GM21390 (cell line): ENCODE measurements at regions not wholly inside any gene's neighbourhood (a gene's known extent, or its start where the extent isn't known, plus 50 kb on each side); places are given as distances from the start of the nearest gene placed in this dataset.
"Not testable (repeated sequence)": the region's sequence is repeated elsewhere in the genome, so short reads cannot be mapped to it uniquely, and the experiment has no call there.

Experiments
- ATAC-seq: cut with Tn5 transposase; IDR thresholded peaks from one replicate; pipeline ENCODE4 v1.9.1; 2021; ENCODE audit not compliant: unreplicated experiment

DNA sequence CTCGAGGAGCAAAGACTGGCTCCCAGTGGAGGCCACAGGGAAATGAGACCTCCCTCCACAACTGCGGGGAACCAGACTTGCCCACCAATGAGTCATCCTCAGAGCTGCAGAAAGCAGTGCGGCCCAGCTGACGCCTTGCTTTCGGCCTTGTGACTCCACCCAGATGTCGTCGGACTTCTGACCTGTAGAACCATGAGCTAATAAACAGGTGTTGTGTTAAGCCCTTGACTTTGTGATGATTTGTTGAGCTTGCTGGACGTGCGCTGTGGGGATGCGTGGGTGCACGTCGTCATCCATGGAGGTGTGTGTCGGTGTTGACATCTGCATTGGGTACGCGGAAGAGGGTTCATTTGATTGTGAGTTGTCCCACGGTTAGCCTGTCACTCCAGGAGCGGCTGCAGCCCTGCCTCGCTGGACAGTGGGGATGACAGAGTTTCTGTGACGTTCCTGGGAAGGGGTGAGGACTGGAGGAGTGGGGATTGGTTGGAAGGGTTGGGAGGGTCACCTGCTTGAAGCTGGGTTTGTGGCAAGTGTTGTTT, 154.1 kb downstream of the SH3BP4 start:
- ATAC-seq: no peak

DNA sequence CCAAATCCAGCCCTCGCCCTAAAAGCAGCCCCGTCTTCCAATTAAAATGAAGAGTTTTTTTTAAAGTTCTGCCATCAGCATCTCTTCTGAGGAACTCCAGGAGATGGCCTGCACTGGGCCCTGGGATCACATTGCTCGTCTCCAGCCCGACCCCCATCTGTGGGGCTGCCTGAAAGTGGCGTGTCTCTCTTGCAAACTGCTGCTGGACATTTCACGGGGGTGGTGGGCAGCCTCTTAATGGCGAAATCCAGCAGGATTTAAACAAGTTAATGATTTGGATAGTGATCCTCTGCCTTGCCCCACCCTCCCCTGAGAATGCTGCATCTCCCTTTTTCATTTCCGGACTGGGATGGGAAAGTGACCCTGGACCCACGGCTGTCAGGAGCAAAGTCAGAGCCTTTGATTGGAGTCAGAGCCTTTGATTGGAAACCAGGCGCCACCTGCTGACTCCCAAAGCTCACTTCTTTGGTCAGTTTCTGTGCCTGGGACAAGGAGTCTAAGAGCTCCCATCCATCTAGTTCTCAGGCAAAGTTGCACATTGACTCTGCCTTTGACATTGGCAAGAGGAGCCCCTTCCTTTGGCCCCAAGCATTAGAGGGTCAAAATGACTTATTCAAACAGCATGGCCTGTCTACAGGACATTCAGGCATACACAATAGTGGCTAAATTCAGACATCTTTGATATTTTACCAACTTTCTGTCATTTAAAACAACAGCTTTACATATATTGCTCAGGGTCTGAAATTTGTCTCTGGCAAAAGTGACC, 155.2 kb downstream of the SH3BP4 start:
- no peak for ATAC-seq

DNA sequence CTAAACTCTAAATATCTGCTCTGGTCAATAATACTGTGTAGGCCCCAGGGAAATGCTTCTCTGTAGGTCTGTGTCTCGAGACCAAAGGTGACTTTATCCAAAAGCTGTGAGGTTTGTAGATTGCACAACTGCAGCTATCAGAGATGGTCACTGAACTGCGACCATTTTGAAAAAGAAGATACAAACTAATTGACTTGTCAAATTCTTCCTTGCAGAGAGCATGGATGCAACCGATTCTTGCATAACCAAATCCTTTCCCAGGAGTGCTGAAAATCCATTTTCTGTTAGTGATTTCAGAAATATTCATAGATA, 155.8 kb downstream of the SH3BP4 start:
- ATAC-seq: no peak

GRCh38 chr2:235109561-235109960, 157.7 kb downstream of the SH3BP4 start:
- ATAC-seq: not testable (repeated sequence)

- no peak for ATAC-seq
These were observed 160.5 kb downstream of the SH3BP4 start for GRCh38 chr2:235112365-235112764.

DNA sequence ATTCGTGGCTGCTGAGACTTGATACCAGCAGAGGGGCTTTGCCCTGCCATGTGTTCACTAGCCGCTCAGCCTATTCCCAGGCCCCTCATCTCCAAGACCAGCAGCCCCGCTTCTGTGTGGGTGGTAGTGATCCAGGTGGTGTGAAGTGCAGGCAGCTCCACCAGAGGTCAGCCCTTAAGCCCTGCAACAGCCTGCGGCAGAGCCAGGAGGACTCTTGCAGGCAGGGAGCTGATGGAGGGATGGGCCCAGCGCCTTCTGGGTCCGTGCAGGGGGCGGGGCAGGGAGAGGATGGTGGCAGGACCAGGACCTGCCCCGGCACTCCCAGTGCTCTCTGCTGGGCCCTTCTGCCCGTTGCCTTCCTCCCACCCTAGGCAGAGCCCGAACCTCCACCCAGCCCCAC, 162.0 kb downstream of the SH3BP4 start:
- no peak for ATAC-seq

GRCh38 chr2:235114286-235114685, 162.5 kb downstream of the SH3BP4 start:
- ATAC-seq: no peak

DNA sequence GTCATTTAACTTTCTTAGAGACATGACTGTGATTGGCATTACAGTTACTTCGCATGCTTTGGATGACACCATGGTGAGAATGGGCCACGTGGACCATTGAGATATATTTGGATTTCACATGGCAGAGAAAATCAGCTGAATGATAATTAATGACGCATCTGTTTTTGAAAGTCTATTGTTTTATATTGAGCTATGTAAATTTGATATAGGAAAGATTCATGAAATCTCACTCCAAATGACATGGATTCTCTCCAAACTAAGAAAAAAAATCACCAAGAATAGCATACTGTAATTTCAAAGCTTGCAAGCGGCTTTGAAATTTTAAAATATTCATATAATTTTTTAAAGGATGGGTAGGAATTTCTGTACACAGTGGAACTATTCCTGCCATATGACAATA, 163.7 kb downstream of the SH3BP4 start:
- no peak for ATAC-seq

DNA sequence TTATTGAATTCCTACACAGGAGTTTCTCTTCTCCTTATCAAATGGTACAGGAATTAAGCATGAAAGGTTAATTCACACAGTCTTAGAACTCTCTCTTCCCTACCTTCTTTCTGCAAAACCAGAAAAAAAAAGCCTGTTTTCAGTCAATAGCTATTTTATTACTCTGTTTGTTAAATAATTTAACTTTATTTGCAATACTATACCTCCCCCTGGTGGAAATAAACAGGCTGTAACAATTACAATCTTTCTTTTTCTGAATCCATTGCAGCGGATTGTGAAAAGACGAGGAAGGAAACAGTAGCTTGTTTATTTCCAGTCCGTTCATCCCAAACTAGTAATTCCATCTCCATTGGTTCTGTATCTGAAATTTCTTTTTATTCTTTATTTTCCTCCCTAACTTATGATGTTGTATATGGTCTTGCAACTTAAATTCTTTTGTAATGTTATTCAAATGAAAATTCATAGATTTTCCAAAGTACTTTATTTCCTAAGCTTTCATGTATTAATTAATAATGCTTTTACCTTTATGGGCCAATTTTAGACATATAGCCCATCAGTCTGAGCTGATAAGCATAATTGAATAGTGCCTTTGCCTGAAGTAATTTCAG, 165.2 kb downstream of the SH3BP4 start:
- ATAC-seq: no peak

DNA sequence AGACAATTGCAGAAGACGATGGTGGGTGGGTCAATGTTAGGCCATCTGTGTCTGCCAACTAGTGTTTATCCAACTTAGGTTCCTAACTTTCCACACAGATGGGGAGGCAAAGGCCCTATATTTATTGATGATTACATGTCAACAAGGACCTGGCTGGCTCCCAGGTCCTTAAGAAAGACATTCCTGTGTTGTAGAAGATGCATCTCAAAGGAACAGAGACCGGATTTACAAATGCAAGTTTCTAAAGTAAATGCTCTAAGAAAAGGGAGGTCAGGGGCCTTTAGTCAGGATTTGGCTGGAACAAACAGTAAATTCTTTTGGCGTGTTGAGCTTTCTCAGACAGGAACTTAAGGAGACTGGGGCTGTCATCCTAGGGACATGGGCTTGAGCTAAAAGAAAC, 175.0 kb downstream of the SH3BP4 start:
- ATAC-seq: no peak

DNA sequence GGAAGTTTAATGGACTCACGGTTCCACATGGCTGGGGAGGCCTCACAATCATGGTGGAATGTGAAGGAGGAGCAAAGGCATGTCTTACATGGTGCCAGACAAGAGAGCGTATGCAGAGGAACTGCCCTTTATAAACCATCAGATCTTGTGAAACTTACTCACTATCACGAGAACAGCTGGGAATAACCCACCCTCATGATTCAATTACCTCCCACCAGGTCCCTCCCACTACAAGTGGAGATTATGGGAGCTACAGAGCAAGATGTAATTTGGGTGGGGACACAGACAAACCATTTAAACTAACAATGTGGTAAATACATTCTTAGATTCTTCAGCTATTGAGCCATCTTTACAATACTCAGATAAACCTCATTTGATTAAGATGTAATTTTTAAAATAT, 176.1 kb downstream of the SH3BP4 start:
- no peak for ATAC-seq

GRCh38 chr2:235129850-235130249, 178.0 kb downstream of the SH3BP4 start:
- no peak for ATAC-seq

- ATAC-seq: no peak
These were observed 179.8 kb downstream of the SH3BP4 start for GRCh38 chr2:235131334-235132305.

GRCh38 chr2:235132651-235133050, 180.8 kb downstream of the SH3BP4 start:
- ATAC-seq: no peak

DNA sequence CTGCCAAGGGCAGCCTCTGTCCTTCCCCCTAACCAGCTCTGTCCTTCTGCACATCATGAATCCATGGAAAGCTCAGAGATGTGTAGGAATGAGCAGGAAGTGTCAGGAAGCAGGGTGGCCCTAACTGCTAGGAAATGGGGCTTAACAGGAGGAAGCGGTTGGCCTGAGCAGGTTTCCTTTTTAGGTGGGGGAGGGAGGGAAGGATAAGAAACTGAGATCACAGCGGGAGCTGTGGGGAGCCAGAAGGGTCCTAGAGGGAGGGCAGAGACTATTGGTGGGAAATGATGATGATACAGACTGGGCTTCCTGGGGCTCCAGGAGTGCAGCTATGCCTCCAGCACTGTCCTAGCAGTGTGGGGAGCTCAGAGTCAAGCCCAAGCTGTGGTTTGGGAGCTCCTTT, 182.0 kb downstream of the SH3BP4 start:
- ATAC-seq: no peak

- no peak for ATAC-seq
These were observed 182.6 kb downstream of the SH3BP4 start for GRCh38 chr2:235134420-235134819.

DNA sequence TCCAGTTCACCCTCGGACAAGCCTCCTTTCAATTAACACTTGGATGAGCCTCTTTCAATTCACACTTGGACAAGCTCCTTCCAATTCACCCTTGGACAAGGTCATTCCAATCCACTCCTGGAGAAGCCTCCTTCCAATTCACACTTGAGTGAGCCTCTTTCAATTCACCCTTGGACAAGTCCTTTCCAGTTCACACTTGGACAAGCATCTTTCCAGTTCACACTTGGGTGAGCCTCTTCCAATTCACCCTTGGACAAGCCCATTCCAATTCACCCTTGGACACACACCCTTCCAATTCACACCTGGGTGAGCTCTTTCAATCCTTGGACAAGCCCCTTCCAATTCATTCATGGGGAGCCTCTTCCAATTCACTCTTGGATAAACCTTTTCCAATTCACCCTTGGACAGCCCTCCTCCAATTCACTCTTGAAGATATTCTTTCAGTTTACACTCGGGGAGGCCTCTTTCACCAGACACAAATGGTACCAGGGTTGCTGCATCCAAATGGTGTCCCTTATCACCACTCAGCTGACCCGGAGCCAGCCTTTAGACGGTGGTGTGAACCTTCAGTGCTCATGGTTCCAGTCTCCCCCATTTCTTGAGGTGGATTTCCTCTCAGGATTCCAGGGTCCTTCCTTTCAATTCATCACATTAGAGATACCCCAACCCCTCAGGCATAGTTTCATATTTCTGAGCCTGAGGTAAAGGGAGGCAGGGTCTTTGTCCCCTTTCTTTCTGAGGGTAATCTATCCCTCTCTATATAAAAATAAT, 183.6 kb downstream of the SH3BP4 start:
- ATAC-seq: no peak

DNA sequence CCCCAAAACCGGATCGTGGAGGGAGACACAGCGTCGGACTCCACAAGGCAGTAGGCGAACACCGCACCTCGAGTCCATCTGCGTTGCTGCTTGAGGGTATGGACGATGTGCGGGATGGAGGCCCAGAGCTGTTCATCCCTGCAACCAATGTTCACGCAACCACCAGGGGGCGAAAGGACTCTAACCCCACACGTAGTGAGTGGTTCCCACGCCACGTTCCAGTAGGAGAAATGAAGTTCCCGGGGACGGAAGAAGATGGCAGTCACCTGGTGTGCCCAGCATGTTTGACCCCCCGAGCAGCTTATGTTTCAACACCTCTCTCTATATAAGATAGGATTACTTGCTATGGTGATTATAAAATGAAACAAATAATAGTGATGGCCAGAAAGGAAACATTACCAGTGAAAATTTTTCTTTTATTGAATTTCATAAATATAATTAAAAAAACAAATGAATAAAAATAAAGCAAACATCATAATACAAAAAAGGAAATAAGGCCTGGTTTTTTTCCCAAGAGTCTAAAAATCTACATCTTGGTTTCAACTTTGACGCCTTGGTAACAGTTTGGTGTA, 184.3 kb downstream of the SH3BP4 start:
- no peak for ATAC-seq

DNA sequence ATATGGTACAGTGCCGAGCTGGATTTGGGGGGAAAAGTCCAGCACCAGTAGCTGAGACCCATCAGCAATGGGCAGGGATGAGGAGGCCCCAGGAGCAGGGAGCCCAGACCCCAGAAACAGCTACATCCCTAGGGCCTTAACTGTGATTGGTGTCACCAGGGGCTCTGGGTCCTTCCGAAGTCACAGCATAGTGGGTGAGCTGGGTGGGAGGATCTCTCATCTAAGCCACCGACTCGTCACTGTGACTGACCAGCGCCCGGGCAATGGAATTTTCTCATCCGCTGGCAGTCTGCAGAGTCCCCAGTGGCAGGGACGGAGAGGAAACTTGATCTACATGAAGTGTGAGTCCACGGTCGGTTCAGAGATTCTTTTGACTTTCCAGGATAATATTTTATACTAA, 186.5 kb downstream of the SH3BP4 start:
- no peak for ATAC-seq

DNA sequence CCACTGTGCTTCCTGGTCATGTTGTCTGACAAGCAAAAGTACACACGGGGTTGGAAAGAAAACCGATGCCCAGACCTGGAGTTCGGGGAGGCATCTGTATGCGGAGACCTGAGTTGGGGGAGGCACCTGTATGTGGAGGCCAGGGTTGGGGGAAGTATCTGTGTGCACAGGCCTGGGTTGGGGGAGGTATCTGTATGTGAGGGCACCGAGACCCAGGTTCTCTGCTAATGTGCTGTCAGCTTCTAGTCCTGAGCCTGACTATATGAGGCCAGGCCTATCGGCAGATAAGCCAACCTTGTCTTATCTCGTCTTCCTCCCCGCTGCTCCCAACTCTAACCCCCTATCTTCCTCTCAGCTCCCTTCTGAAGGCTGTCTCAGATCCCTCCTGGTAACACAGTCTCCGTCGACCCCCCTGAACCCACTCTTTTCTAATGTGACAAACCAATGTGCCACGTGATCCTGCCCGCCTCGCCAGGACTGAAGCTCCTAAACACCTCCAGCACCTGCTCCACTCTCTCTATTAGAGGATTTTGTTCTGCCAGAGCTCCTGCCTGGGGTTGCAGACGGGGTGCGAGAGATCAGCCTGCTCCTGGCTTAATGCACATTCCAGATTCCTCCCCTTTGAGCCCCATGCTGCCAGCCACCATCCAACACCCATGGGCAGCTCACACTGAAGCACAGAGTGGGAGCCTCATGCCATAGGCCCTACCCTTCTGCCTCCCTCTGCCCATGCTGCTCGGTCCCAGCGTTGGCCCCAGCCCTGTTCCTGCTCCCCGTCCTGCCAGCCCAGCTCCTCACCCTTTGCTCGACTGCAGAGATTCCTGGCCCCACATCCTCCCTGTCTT, 188.4 kb downstream of the SH3BP4 start:
- ATAC-seq: no peak
